Natural killer cell (primary cell): ENCODE measurements at regions not wholly inside any gene's neighbourhood (a gene's known extent, or its start where the extent isn't known, plus 50 kb on each side); places are given as distances from the start of the nearest gene placed in this dataset.

Source experiments
- ATAC-seq, 3 donors: fragments of 150-1000 bp in 2 of 3; fragments of 200-7000 bp in 1 of 3; cut with Tn5 transposase; 1 replicate in 1 of 3; 2 replicates in 2 of 3; pipeline ENCODE4 v1.10.0; 2021; ENCODE audit warnings: mild to moderate bottlenecking in 2 of 3, moderate library complexity in 2 of 3
- DNase-seq, 2 donors: peaks; one replicate each; pipeline versions ENCODE4 v3.0.0 to v3.0.0-alpha.2; 2013 to 2021; ENCODE audit warnings: mixed read lengths in 1 of 2
- H3K27ac ChIP-seq: one replicate; pipeline ENCODE4 v1.5.1; 2013; ENCODE audit warnings: mild to moderate bottlenecking, low read length
- H3K27me3 ChIP-seq: one replicate; pipeline ENCODE4 v1.6.1; 2013; ENCODE audit warnings: low read length; ENCODE audit not compliant: control insufficient read depth, insufficient read depth
- H3K36me3 ChIP-seq: one replicate; pipeline ENCODE4 v1.6.1; 2013; ENCODE audit warnings: low read length; ENCODE audit not compliant: control insufficient read depth, insufficient read depth
- H3K4me1 ChIP-seq: one replicate; pipeline ENCODE4 v1.6.1; 2013; ENCODE audit warnings: low read length; ENCODE audit not compliant: control insufficient read depth, insufficient read depth
- H3K4me3 ChIP-seq: one replicate; pipeline ENCODE4 v1.5.1; 2013; ENCODE audit warnings: low read length
- H3K9me3 ChIP-seq: one replicate; pipeline ENCODE4 v1.6.1; 2013; ENCODE audit warnings: low read length; ENCODE audit not compliant: control insufficient read depth, insufficient read depth
- H3K27ac Mint-ChIP-seq, 2 donors: one replicate each; pipeline ENCODE4 v1.8.0; 2022; ENCODE audit warnings: mild to moderate bottlenecking in 2 of 2, mixed read lengths in 2 of 2, moderate library complexity in 1 of 2
- H3K27me3 Mint-ChIP-seq, 2 donors: one replicate each; pipeline ENCODE4 v1.8.0; 2022; ENCODE audit warnings: low read depth in 2 of 2, mixed read lengths in 2 of 2
- H3K36me3 Mint-ChIP-seq: one replicate; pipeline ENCODE4 v1.8.0; 2022; ENCODE audit warnings: mixed read lengths
- H3K4me1 Mint-ChIP-seq, 2 donors: one replicate each; pipeline ENCODE4 v1.8.0; 2022; ENCODE audit warnings: mixed read lengths in 2 of 2
- H3K4me3 Mint-ChIP-seq: one replicate; pipeline ENCODE4 v1.8.0; 2022; ENCODE audit warnings: mild to moderate bottlenecking, moderate library complexity, mixed read lengths
- H3K9me3 Mint-ChIP-seq, 2 donors: one replicate each; pipeline ENCODE4 v1.8.0; 2022; ENCODE audit warnings: mixed read lengths in 2 of 2
- CTCF ChIP-seq: fragments of 200-600 bp; IDR thresholded peaks from one replicate; pipeline ENCODE4 v1.8.0; 2022; ENCODE audit warnings: antibody characterized with exemption
- WGBS: methylation state at CpG from one replicate; pipeline ENCODE4 v1.1.7; 2013; ENCODE audit warnings: missing lambda C conversion rate; ENCODE audit not compliant: insufficient coverage; 5-methylcytosine and 5-hydroxymethylcytosine counted together
- intact Hi-C: fragments of 100-400 bp; cut with micrococcal nuclease; formaldehyde crosslinking; loops from one replicate; pipeline ENCODE4 v1.14.2; 2022

DNA sequence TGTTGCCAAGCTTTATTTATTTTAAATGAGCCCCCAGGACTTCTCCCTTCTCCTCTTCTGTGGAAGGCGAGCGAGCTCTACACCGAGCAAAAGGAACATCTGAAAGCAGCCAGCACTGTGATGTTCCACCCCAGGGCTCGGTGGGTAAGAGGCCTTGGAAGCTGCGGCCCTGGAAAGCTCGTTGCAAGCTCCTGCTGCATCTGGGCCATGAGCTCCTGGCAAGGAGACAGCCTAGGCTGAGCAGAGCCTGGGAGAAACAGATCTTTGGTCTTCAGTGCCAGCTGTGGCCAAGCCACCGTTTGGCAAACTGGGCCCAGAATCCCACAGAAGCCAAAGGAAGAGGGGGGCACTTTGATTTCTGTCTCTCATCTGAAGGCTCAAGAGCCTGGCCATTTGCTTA is 114.1 kb downstream of the ENGASE start:
- Mint-ChIP-seq H3K9me3 (no peaks in the 10 kb centered on the region), H3K27me3 (peaks cover 31 to 32% of the 10 kb centered on the region in 2 donors), H3K4me1 (no peaks in the 10 kb centered on the region), H3K27ac (no peak overlapping the region), H3K36me3 (no peaks in the 10 kb centered on the region), H3K4me3 (no peak overlapping the region)
- intact Hi-C loops, result no loop called here
- H3K9me3 ChIP-seq, result no peaks in the 10 kb centered on the region
- no peak overlapping the region for H3K4me3 ChIP-seq
- peaks cover 2% of the 10 kb centered on the region for H3K27me3 ChIP-seq
- TF ChIP-seq CTCF, result no peak
- DNase-seq (no peak), ATAC-seq (no peak)
- H3K36me3 ChIP-seq, result no peaks in the 10 kb centered on the region
- no peaks in the 10 kb centered on the region for H3K4me1 ChIP-seq
- 57% methylated on average over 7 of the region's 7 CpGs for WGBS
- no peak overlapping the region for H3K27ac ChIP-seq

GRCh38 chr17:79188048-79188447 is 113.4 kb downstream of the ENGASE start:
- Histone ChIP-seq H3K4me3 (no peak overlapping the region), H3K27me3 (peaks cover 5% of the 10 kb centered on the region), H3K9me3 (no peaks in the 10 kb centered on the region), H3K27ac (no peak overlapping the region), H3K4me1 (no peaks in the 10 kb centered on the region), H3K36me3 (no peaks in the 10 kb centered on the region)
- intact Hi-C loops, result no loop called here
- no peaks in the 10 kb centered on the region for H3K4me1 Mint-ChIP-seq
- 11% methylated on average over 11 of the region's 14 CpGs for WGBS
- peaks cover 31 to 32% of the 10 kb centered on the region in 2 donors for H3K27me3 Mint-ChIP-seq
- no peak overlapping the region for H3K27ac Mint-ChIP-seq
- H3K4me3 Mint-ChIP-seq, result no peak overlapping the region
- ATAC-seq (no peak), DNase-seq (no peak)
- H3K9me3 Mint-ChIP-seq, result no peaks in the 10 kb centered on the region
- no peaks in the 10 kb centered on the region for H3K36me3 Mint-ChIP-seq
- TF ChIP-seq CTCF, result no peak

- no peak for TF ChIP-seq CTCF
- Mint-ChIP-seq H3K27me3 (peaks cover 31 to 32% of the 10 kb centered on the region in 2 donors), H3K27ac (no peak overlapping the region), H3K4me3 (no peak overlapping the region), H3K36me3 (no peaks in the 10 kb centered on the region), H3K9me3 (no peaks in the 10 kb centered on the region), H3K4me1 (no peaks in the 10 kb centered on the region)
- Histone ChIP-seq H3K4me3 (no peak overlapping the region), H3K27me3 (peaks cover 5% of the 10 kb centered on the region), H3K9me3 (no peaks in the 10 kb centered on the region), H3K4me1 (no peaks in the 10 kb centered on the region), H3K27ac (no peak overlapping the region), H3K36me3 (no peaks in the 10 kb centered on the region)
- intact Hi-C loops, result no loop called here
- no peak for ATAC-seq
- DNase-seq, result no peak
- 77% methylated on average over 12 of the region's 12 CpGs for WGBS
These were observed 112.6 kb downstream of the ENGASE start for GRCh38 chr17:79187186-79187585.

DNA sequence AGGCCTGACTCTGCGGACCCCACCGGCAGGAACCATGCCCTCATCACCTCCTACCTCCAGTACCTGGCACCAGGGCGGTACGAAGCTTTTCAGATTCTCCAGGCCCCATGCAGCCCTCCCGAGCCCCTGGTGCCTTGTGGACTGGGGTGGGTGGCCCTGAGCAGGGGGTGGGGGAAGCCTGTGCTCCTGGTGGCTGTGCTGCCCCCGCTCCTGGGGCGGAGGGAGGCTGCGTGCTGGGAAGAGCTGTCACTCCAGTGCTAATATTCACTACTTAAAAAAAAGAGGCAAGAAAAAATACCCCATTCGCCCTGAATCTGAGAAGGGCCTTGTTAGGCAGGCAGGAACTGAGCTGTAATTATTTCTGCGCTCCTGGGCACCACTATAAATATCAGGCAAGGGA is 111.8 kb downstream of the ENGASE start:
- no peaks in the 10 kb centered on the region for H3K9me3 Mint-ChIP-seq
- H3K4me3 Mint-ChIP-seq, result no peak overlapping the region
- Histone ChIP-seq H3K9me3 (no peaks in the 10 kb centered on the region), H3K4me3 (no peak overlapping the region), H3K4me1 (no peaks in the 10 kb centered on the region), H3K27me3 (peaks cover 3% of the 10 kb centered on the region), H3K27ac (no peak overlapping the region), H3K36me3 (no peaks in the 10 kb centered on the region)
- DNase-seq (no peak), ATAC-seq (no peak)
- H3K27me3 Mint-ChIP-seq, result peaks cover 38 to 40% of the 10 kb centered on the region in 2 donors
- H3K27ac Mint-ChIP-seq, result no peak overlapping the region
- intact Hi-C loops, result no loop called here
- WGBS, result 80% methylated on average over 5 of the region's 10 CpGs
- no peaks in the 10 kb centered on the region for H3K36me3 Mint-ChIP-seq
- TF ChIP-seq CTCF, result no peak
- H3K4me1 Mint-ChIP-seq, result no peaks in the 10 kb centered on the region
